ENCODE measurements at regions not wholly inside any gene's neighbourhood (a gene's known extent, or its start where the extent isn't known, plus 50 kb on each side); places are given as distances from the start of the nearest gene placed in this dataset.

DNA sequence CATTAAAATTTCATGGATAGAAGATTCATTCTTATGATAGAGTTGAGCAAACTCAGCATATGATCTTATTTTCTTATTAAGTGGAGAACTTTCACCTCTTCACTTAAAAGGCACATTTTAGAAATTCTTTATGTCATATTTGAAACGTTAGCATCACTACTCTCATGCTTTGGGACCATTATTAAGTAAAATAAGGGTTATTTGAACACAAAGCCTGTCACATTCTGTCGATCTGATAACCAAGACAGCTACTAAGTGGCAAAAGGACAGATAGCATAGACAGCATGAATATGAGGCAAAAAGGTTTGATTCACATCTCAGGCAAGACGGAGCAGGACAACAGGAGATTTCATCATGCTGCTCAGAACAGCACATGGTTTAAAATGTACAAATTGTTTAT, 247.6 kb upstream of the ANO3 start:
- TF ChIP-seq POLR2AphosphoS5 (IDR thresholded peaks at IDR 0.05; ENCODE audit: low read depth) = no peak
- TF ChIP-seq, protein P1, sequence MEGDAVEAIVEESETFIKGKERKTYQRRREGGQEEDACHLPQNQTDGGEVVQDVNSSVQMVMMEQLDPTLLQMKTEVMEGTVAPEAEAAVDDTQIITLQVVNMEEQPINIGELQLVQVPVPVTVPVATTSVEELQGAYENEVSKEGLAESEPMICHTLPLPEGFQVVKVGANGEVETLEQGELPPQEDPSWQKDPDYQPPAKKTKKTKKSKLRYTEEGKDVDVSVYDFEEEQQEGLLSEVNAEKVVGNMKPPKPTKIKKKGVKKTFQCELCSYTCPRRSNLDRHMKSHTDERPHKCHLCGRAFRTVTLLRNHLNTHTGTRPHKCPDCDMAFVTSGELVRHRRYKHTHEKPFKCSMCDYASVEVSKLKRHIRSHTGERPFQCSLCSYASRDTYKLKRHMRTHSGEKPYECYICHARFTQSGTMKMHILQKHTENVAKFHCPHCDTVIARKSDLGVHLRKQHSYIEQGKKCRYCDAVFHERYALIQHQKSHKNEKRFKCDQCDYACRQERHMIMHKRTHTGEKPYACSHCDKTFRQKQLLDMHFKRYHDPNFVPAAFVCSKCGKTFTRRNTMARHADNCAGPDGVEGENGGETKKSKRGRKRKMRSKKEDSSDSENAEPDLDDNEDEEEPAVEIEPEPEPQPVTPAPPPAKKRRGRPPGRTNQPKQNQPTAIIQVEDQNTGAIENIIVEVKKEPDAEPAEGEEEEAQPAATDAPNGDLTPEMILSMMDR (IDR thresholded peaks at IDR 0.05; ENCODE audit: insufficient read depth, low read length) = no peak
- TF ChIP-seq GABPA (IDR thresholded peaks at IDR 0.05; ENCODE audit: low read depth) = no peak
- TF ChIP-seq, protein P2, sequence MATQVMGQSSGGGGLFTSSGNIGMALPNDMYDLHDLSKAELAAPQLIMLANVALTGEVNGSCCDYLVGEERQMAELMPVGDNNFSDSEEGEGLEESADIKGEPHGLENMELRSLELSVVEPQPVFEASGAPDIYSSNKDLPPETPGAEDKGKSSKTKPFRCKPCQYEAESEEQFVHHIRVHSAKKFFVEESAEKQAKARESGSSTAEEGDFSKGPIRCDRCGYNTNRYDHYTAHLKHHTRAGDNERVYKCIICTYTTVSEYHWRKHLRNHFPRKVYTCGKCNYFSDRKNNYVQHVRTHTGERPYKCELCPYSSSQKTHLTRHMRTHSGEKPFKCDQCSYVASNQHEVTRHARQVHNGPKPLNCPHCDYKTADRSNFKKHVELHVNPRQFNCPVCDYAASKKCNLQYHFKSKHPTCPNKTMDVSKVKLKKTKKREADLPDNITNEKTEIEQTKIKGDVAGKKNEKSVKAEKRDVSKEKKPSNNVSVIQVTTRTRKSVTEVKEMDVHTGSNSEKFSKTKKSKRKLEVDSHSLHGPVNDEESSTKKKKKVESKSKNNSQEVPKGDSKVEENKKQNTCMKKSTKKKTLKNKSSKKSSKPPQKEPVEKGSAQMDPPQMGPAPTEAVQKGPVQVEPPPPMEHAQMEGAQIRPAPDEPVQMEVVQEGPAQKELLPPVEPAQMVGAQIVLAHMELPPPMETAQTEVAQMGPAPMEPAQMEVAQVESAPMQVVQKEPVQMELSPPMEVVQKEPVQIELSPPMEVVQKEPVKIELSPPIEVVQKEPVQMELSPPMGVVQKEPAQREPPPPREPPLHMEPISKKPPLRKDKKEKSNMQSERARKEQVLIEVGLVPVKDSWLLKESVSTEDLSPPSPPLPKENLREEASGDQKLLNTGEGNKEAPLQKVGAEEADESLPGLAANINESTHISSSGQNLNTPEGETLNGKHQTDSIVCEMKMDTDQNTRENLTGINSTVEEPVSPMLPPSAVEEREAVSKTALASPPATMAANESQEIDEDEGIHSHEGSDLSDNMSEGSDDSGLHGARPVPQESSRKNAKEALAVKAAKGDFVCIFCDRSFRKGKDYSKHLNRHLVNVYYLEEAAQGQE (IDR thresholded peaks at IDR 0.05; ENCODE audit: insufficient replicate concordance, low read depth) = no peak
